Naive thymus-derived CD4-positive, alpha-beta T cell (primary cell): ENCODE measurements at regions not wholly inside any gene's neighbourhood (a gene's known extent, or its start where the extent isn't known, plus 50 kb on each side); places are given as distances from the start of the nearest gene placed in this dataset.

Experiments
- ATAC-seq: fragments of 150-1000 bp; cut with Tn5 transposase; 2 replicates; pipeline ENCODE4 v1.10.0; 2021; ENCODE audit warnings: mild to moderate bottlenecking, moderate library complexity
- CTCF ChIA-PET: fragments of 350-600 bp; sonication (Branson Sonifier 250); formaldehyde crosslinking; loops from one replicate; lab custom pipeline; 2021; ENCODE audit warnings: antibody characterized with exemption; lab: Charles Lee
- POLR2A ChIA-PET: fragments of 350-600 bp; sonication (Branson Sonifier 250); formaldehyde crosslinking; loops from one replicate; lab custom pipeline; 2021; ENCODE audit warnings: antibody characterized with exemption, inconsistent platforms; lab: Charles Lee
- DNase-seq, 9 donors: peaks; one replicate each; pipeline versions ENCODE4 v3.0.0 to v3.0.0-alpha.2; 2020 to 2022; ENCODE audit warnings: mixed read lengths in 1 of 9
- H3K27ac ChIP-seq: one replicate; pipeline ENCODE4 v1.7.0; 2013; ENCODE audit warnings: mild to moderate bottlenecking, low read depth, low read length, moderate library complexity
- H3K27me3 ChIP-seq, 2 donors: one replicate each; pipeline ENCODE4 v1.7.0; 2013; ENCODE audit warnings: low read length in 2 of 2, mild to moderate bottlenecking in 2 of 2, moderate library complexity in 2 of 2; ENCODE audit not compliant: control insufficient read depth in 2 of 2, insufficient read depth in 2 of 2
- H3K36me3 ChIP-seq, 3 experiments: 1 replicate in 2 of 3; 2 replicates in 1 of 3; pipeline ENCODE4 v1.7.0; 2013; ENCODE audit warnings: low read length in 3 of 3, mild to moderate bottlenecking in 3 of 3, moderate library complexity in 1 of 3; ENCODE audit not compliant: insufficient read depth in 3 of 3, control insufficient read depth in 2 of 3
- H3K4me1 ChIP-seq, 2 donors: one replicate each; pipeline ENCODE4 v1.7.0; 2013; ENCODE audit warnings: low read length in 2 of 2, mild to moderate bottlenecking in 2 of 2, moderate library complexity in 1 of 2; ENCODE audit not compliant: control insufficient read depth in 2 of 2, insufficient read depth in 2 of 2
- H3K4me3 ChIP-seq: 2 replicates; pipeline ENCODE4 v1.7.0; 2013; ENCODE audit warnings: mild to moderate bottlenecking, low read length
- H3K9me3 ChIP-seq, 3 experiments: 1 replicate in 2 of 3; 2 replicates in 1 of 3; pipeline ENCODE4 v1.7.0; 2013; ENCODE audit warnings: low read length in 3 of 3; ENCODE audit not compliant: control insufficient read depth in 2 of 3
- H3K27ac Mint-ChIP-seq, 9 donors: one replicate each; pipeline ENCODE4 v1.8.0; 2020 to 2022; ENCODE audit warnings: mixed read lengths in 9 of 9, mild to moderate bottlenecking in 8 of 9, moderate library complexity in 5 of 9, inconsistent platforms in 2 of 9
- H3K27me3 Mint-ChIP-seq, 5 donors: one replicate each; pipeline ENCODE4 v1.8.0; 2021 to 2022; ENCODE audit warnings: mixed read lengths in 5 of 5, mild to moderate bottlenecking in 1 of 5
- H3K36me3 Mint-ChIP-seq, 5 donors: one replicate each; pipeline ENCODE4 v1.8.0; 2020 to 2022; ENCODE audit warnings: mixed read lengths in 5 of 5, mild to moderate bottlenecking in 3 of 5, inconsistent platforms in 1 of 5
- H3K4me1 Mint-ChIP-seq, 7 donors: one replicate each; pipeline ENCODE4 v1.8.0; 2020 to 2022; ENCODE audit warnings: mixed read lengths in 7 of 7, mild to moderate bottlenecking in 3 of 7, inconsistent platforms in 1 of 7
- H3K4me3 Mint-ChIP-seq, 10 donors: one replicate each; pipeline ENCODE4 v1.8.0; 2020 to 2022; ENCODE audit warnings: mild to moderate bottlenecking in 10 of 10, mixed read lengths in 10 of 10, moderate library complexity in 6 of 10, inconsistent platforms in 2 of 10
- H3K9me3 Mint-ChIP-seq, 11 donors: one replicate each; pipeline ENCODE4 v1.8.0; 2020 to 2022; ENCODE audit warnings: mixed read lengths in 11 of 11, mild to moderate bottlenecking in 4 of 11, inconsistent platforms in 1 of 11, moderate library complexity in 1 of 11
- intact Hi-C, 2 donors: fragments of 100-400 bp; cut with micrococcal nuclease; formaldehyde crosslinking; loops; one replicate each; pipeline ENCODE4 v1.15.1; 2023

DNA sequence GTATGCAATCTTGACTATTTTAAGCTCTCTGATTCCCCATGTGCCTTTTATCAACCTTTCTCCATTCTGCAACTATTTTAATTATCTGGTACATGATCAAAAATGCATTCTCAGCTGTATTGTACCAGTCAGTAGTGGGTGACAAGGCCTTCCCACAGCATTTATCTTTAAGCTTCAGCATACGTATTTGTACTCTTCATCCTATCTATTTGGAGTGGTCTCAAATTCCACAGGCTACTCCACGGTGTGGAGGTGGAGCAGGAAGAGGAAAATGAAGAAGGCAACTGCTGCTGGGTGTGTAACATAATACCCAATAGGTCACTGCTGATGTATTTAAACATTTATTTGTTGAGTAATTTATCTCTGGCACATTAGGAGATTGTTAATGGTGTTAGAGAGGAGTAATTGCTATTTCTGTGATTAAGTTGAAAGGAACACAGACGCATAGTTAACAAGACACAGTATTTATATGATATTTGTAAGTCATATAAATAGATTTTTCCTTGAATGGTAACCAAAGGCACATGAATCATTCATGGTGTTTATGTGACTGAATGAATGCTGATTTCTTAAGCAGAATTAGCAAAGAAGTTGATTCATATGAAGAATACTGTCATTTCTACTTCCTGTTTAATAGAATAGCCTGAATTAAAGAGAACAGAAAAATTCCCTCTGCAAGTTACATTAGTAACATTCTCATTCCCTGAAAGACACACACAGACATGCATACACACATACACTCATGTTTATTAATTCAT is 153.8 kb upstream of the NR3C1 start:
- H3K4me3 Mint-ChIP-seq: no peak overlapping the region
- Histone ChIP-seq H3K9me3 (no peaks in the 10 kb centered on the region), H3K36me3 (no peaks in the 10 kb centered on the region), H3K27me3 (no peaks in the 10 kb centered on the region), H3K4me1 (no peaks in the 10 kb centered on the region), H3K27ac (no peak overlapping the region), H3K4me3 (no peak overlapping the region)
- no peak overlapping the region for H3K27ac Mint-ChIP-seq
- peaks cover 0 to 7% (median 6%) of the 10 kb centered on the region in 5 donors for H3K27me3 Mint-ChIP-seq
- DNase-seq (no peak), ATAC-seq (peak; percentile 43)
- no peaks in the 10 kb centered on the region for H3K36me3 Mint-ChIP-seq
- H3K4me1 Mint-ChIP-seq: peaks cover 0 to 10% (median 0%) of the 10 kb centered on the region in 7 donors
- ChIA-PET POLR2A (no interaction called here), CTCF (no interaction called here)
- intact Hi-C loops: no loop called here
- peaks cover 0 to 2% (median 0%) of the 10 kb centered on the region in 11 donors for H3K9me3 Mint-ChIP-seq

DNA sequence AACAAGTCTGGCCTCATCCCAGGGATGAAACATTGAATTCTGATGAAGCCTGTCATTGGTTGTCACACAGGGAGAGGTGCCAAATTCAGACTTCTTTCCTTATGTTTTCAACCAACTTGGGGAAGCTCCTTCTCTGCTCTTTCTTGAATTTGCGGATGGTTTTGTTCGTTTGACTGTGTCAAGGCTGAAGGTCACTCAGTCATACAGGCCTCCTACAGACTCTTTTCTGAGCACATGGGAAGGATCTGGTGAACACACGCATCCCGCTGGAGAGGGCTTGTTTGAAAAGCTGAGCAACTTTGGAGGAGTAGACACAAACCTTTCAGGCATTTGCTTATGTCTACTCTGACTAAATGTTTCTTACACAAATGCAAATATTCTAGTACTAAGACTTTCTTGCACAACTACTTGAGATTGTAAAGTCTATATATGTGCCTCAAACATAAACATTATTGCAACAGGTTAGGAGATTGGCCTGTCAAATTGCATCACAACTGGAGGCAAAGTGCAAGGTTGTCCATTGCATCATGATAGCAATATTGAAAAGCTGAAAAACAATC is 151.5 kb upstream of the NR3C1 start:
- intact Hi-C loops: no loop called here
- Histone ChIP-seq H3K9me3 (no peaks in the 10 kb centered on the region), H3K27me3 (no peaks in the 10 kb centered on the region), H3K36me3 (no peaks in the 10 kb centered on the region), H3K27ac (no peak overlapping the region), H3K4me3 (no peak overlapping the region), H3K4me1 (no peaks in the 10 kb centered on the region)
- no peak overlapping the region for H3K4me3 Mint-ChIP-seq
- peaks cover 0 to 4% (median 0%) of the 10 kb centered on the region in 11 donors for H3K9me3 Mint-ChIP-seq
- peaks cover 0 to 10% (median 0%) of the 10 kb centered on the region in 7 donors for H3K4me1 Mint-ChIP-seq
- ATAC-seq (no peak), DNase-seq (no peak)
- ChIA-PET CTCF (no interaction called here), POLR2A (no interaction called here)
- H3K27me3 Mint-ChIP-seq: peaks cover 3 to 21% (median 11%) of the 10 kb centered on the region in 5 donors
- H3K36me3 Mint-ChIP-seq: no peaks in the 10 kb centered on the region
- no peak overlapping the region for H3K27ac Mint-ChIP-seq

DNA sequence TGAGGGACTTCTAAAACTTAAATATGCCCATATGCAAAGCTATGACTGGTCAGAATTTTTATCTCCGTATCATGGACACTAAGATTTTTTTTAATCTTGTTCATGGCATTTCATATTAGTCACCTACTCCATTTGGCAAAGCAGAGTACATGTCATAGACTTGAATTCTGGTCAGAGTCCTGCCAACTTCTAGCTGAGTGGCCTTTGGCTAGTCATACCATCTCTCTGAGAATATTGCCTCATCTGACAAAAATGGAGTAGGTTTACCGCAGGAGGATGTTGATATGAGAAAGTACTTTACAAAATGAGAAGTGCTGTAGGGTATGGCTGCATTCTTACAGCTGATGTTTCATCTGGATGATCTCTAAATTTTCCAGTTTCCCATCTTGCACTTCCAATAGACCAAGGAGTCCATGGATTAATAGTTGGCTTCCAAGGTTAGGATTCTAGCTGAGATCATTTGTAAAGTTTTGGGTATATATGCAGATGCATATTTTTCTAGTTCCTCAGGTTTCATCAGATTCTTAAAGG is 150.8 kb upstream of the NR3C1 start:
- Histone ChIP-seq H3K27ac (no peak overlapping the region), H3K36me3 (no peaks in the 10 kb centered on the region), H3K27me3 (no peaks in the 10 kb centered on the region), H3K4me3 (no peak overlapping the region), H3K4me1 (no peaks in the 10 kb centered on the region), H3K9me3 (no peaks in the 10 kb centered on the region)
- ATAC-seq: peak; percentile 85
- ChIA-PET CTCF (no interaction called here), POLR2A (no interaction called here)
- Mint-ChIP-seq H3K36me3 (no peaks in the 10 kb centered on the region), H3K4me3 (no peak overlapping the region), H3K27ac (no peak overlapping the region), H3K27me3 (peaks cover 3 to 24% (median 11%) of the 10 kb centered on the region in 5 donors), H3K4me1 (peaks cover 0 to 10% (median 0%) of the 10 kb centered on the region in 7 donors), H3K9me3 (peaks cover 0 to 6% (median 0%) of the 10 kb centered on the region in 11 donors)
- no peak for DNase-seq
- intact Hi-C loops: no loop called here

DNA sequence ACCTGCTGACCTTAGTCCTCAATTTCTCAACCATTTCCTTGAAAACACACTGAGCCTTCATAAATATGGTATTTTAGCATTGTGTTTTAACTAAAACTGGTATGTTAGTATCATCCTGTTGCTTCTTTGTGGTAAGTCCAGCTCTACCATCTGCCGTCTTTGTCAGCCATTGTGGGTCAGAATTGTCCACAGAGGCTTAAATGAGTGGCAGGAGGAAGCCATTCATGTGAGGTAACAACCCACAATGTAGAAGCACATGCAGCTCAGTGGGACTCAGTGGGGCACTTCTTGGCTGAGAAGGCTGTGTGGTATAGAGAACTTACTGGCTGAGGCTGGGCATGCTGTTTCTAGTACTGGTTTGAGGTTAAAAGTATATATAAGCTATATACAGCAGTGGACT is 149.2 kb upstream of the NR3C1 start:
- ChIA-PET CTCF (no interaction called here), POLR2A (no interaction called here)
- Histone ChIP-seq H3K27me3 (no peaks in the 10 kb centered on the region), H3K4me3 (no peak overlapping the region), H3K36me3 (no peaks in the 10 kb centered on the region), H3K9me3 (no peaks in the 10 kb centered on the region), H3K27ac (no peak overlapping the region), H3K4me1 (no peaks in the 10 kb centered on the region)
- H3K27me3 Mint-ChIP-seq: peaks cover 3 to 29% (median 11%) of the 10 kb centered on the region in 5 donors
- no peak for ATAC-seq
- no peak overlapping the region for H3K4me3 Mint-ChIP-seq
- H3K4me1 Mint-ChIP-seq: peaks cover 0 to 7% (median 0%) of the 10 kb centered on the region in 7 donors
- DNase-seq: no peak
- H3K9me3 Mint-ChIP-seq: peaks cover 0 to 10% (median 0%) of the 10 kb centered on the region in 11 donors
- intact Hi-C loops: no loop called here
- no peak overlapping the region for H3K27ac Mint-ChIP-seq
- no peaks in the 10 kb centered on the region for H3K36me3 Mint-ChIP-seq

DNA sequence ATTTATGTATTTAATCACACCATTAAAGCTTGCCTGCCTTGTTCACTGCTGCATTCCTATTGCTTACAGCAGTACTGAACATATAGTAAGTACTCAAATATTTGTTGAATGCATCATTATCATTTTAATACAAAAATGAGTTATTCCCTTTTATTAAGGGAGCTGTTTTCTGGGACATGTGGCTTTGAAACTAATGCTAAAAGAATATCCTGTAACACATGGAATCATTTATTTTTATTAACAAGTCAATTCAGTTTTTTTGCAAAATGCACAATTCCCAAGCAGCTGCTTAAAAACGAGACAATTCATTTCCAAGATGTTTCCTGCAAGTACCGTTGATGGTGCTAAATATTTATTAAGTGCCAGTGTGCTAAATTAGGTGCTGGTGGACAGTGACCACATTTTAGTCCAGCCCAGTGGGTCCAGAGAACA is 148.3 kb upstream of the NR3C1 start:
- no peaks in the 10 kb centered on the region for H3K4me1 ChIP-seq
- H3K27ac ChIP-seq: no peak overlapping the region
- ChIA-PET CTCF (no interaction called here), POLR2A (no interaction called here)
- Mint-ChIP-seq H3K36me3 (no peaks in the 10 kb centered on the region), H3K27ac (no peak overlapping the region), H3K9me3 (peaks cover 0 to 10% (median 0%) of the 10 kb centered on the region in 11 donors), H3K27me3 (peaks cover 3 to 29% (median 11%) of the 10 kb centered on the region in 5 donors), H3K4me3 (no peak overlapping the region), H3K4me1 (no peaks in the 10 kb centered on the region)
- no peaks in the 10 kb centered on the region for H3K27me3 ChIP-seq
- intact Hi-C loops: no loop called here
- H3K36me3 ChIP-seq: no peaks in the 10 kb centered on the region
- H3K9me3 ChIP-seq: no peaks in the 10 kb centered on the region
- ATAC-seq: no peak
- no peak for DNase-seq
- no peak overlapping the region for H3K4me3 ChIP-seq

DNA sequence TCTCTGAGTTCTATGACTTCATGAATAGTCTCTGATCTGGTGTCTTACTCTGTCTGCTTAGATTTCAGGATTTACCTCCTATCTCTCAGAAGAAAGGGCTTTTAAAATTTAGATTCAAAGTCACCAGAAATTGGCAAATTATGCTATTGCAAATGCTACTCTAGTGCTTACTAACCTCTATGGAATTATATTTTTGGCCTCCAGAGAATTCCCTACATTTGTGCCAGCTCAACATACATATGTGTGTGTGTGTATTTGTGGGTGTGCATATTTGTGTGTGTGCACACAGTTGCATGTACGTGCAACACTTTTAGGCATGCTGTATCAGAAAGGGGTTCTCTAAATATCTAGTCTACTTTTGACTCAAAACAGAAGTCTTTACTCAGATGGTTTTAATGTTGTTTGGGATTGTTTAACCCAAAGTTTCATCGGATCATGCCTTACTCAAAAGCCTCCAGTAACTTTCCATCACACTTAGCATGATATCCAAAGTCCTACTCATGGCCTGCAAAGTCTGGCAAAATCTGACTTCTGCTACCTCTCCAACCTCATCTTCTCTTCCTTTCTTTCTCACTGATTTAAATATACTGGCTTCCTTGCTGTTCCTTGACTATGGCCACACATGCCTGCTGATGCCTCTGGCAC is 147.6 kb upstream of the NR3C1 start:
- no peak overlapping the region for H3K4me3 ChIP-seq
- H3K36me3 ChIP-seq: no peaks in the 10 kb centered on the region
- Mint-ChIP-seq H3K9me3 (peaks cover 0 to 10% (median 0%) of the 10 kb centered on the region in 11 donors), H3K36me3 (no peaks in the 10 kb centered on the region), H3K4me3 (no peak overlapping the region), H3K27ac (no peak overlapping the region), H3K27me3 (peaks cover 3 to 29% (median 11%) of the 10 kb centered on the region in 5 donors), H3K4me1 (no peaks in the 10 kb centered on the region)
- intact Hi-C loops: no loop called here
- no peaks in the 10 kb centered on the region for H3K27me3 ChIP-seq
- H3K9me3 ChIP-seq: no peaks in the 10 kb centered on the region
- ChIA-PET POLR2A (no interaction called here), CTCF (no interaction called here)
- no peak for DNase-seq
- H3K27ac ChIP-seq: no peak overlapping the region
- no peaks in the 10 kb centered on the region for H3K4me1 ChIP-seq
- no peak for ATAC-seq
